ENCODE measurements at regions not wholly inside any gene's neighbourhood (a gene's known extent, or its start where the extent isn't known, plus 50 kb on each side); places are given as distances from the start of the nearest gene placed in this dataset.

DNA sequence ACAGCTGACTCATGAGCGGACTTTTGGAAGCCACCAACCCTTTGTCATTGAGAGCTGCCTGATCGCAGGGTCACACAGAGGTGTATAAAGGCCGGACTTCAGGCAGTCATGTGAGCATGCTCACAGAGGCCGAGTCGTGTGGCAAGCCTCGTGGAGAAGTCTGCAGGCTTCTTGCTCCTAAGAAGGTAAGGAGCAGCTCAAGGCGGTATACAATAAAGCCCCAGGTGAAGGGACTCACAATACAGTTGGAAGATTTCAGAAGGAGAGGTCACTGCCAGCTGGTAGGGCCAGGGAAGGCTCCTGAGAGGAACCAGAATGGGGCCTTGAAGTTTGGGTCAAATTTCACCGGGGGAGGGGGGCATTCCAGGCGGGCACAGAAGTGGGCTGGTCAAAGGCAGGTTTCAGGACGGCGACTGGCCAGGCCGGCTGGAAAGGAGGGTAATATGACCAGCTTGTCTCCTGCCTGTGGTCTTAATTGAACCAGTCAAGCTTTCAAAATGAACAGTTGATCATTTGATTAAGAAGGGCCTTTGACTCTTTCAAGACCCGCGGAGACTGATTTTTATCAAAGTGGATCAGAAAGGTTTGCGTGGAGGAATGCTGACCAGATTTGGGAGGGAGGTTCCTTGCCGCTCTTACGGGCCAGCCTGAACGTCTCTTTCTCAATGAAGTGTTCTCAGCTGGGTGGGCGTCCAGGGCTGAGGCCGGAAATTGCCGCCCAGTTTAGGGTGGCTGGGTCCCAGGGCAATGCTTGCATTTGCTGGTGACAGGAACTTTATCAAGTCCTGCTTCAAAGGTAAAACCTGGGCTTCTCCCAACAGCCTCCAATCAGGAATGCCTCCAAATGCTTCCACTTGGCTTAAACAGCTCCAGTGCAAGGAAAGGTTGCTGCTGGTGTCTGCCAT, 178.6 kb downstream of the EMX2 start:
- no peak for DNase-seq

DNA sequence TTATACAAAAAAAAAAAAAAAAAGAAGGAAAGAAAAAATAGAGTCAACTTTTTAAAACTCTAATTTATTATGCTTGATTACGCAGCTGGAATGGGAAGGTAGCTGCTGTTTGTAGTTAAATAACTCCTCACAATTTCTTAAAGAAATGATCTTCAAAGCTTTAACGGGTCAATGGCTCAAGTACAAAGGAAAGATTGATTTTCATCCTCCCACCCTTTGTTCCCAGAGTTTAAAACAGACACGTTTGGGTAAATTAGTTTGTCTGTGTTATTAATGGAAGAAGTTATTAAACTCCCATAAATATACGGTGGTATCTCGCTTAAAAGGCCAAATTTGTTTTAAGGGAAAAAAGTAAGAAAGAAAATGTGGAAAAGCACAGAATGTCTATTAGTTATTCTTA, 179.3 kb downstream of the EMX2 start:
- no peak for DNase-seq

DNA sequence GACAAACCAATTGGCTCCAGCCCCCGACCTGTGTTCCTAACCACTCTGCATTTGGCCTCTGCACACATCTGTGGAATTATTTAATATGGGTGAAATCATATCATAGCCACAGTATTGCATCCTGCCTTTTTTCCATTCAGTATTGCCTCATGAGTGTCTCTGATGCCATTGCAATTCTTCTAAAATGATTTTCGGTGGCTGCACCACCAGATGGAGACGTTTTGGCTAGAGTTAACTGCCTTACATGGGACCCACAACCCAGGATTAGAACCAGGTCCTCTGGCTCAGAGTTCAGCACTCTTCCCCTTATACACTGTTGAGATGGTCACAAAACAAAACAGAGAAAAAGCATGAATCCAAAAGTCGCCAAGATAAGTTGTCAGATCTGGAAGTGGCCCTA, 180.8 kb downstream of the EMX2 start:
- DNase-seq = no peak

DNA sequence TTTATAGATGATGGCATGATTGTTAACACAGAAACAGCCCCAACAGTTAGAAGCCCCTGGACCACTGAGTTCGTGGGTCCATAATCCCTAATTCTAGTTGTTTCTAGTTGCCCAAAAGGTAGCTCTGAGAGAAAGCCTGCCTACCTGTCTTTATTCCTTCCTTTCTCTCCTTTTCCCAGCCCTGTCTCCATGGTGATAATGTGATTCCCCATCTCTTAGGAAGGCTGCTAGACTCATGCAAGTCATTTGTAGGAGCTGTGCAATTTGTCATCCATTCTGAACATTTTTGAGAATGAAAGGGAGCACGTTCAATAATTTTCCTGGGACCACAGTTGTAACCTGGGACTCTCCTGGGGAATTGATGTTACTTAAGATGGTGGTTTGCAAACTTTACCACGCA, 183.4 kb downstream of the EMX2 start:
- DNase-seq = no peak

DNA sequence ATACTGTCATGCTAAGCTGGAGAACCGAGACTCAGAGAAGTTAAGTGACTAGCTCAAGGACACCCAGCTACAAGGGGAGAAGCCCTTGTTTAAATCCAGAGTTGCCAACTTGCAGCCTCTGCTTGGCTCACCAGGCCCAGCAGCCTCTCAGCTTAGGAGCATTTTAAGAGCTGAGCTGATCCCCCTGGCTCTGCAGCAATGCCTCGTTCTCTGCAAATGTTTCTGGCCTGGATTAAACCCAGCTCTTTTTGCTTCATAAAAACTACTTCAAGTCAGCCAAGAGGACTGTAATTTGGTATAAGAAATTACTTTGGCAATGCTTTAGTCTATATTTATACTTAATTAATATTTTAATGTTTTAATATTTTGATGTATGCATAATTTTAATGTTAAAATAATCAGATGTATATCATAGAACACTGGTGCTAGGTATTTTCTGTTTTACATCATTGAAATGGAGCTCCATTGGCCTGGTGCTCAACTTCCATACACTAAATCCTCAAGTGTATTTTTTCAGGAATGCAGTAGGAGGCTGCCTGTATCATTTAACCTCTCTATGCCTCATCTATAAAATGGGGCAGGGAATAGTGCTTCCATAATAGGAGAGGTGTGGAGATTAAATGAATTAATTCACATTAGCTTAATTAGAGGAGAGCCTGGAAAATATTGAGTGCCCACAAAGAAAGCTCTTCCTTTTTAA, 184.2 kb downstream of the EMX2 start:
- no peak for DNase-seq

DNA sequence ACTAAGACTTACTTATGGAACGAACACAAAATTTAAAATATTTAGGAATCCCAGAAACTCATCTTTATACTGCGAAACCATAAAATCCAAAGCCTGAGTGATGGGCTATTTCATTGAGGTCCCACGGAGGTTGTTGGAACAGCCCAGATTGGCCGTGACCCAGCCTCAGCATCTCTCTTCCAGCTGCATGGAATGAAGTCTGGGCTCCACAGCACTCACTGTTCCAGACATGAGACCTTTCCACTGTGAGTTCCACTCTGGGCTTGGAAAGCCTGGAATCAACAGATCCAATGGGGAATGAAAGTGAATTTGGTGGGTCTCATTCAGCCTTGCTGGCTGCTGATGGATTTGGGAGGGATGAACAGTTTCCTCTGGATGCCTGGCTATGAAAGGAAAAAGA, 184.9 kb downstream of the EMX2 start:
- DNase-seq = peak; percentile 77

DNA sequence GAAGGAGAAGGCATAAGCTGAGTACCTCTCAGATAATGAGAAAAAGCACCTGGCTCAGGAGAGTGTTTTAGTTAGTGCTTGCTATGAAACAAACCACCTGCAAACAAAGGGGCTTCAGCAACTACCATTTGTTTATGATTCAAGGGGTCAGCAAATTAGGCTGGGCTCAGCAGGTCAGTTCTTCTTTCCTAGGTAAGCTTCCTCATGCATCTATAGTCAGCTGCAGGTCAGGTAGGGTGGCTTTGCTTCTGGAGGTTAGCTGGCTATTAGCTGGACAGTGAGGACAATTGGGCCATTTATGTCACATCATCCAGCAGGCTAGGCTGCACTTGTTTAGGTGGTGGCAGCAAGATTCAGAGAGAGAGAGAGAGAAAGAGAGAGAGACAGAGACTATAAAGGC, 185.5 kb downstream of the EMX2 start:
- no peak for DNase-seq

DNA sequence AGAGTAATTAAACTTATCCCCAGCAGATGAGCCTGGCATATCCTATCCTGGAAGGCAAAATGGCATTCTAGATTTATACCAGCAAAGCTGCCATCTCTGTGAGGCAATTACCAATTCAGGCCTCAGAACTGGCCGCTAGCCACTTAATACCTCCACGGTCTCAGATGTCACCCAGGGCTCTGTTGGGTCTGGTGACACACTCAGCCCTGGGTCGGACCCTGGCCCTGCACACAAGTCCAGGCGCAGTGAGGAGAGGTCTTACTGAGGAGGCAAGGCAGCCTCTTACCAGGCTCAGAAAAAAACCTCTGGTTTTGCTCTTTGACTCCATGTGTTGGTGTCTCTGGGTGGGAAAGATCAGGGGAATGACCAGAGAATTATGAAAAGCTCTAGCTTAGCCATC, 186.6 kb downstream of the EMX2 start:
- no peak for DNase-seq

DNA sequence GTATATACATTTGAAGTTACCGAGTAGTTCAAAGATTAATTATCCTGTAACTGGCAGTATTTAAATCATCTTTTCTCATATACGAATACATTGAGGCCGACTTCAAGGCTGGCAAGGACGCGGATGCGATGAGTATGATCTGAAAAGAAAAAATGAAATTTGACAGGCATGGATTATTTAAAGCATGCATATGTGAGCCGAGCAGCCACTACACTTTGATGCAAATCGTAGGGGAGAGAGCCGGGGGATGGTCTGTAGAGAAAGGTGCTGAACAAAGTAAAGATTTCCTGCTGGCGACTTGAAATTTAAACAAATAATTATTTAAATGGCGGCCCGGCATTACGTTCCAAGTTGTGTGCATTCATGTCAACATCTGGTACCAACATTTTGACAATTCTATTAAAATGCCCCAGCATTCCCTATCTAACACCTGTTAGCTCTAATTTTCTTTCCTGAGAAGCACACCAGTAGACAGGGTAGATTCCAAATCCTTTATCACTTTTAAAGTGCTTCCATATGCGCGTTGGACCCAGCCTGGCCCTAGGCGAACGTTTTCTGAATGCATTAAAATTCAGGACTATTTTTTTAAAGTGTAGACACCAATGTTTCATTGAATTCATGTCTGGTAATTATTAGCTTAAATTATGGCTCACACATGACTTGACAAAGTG, 188.7 kb downstream of the EMX2 start:
- DNase-seq = no peak

DNA sequence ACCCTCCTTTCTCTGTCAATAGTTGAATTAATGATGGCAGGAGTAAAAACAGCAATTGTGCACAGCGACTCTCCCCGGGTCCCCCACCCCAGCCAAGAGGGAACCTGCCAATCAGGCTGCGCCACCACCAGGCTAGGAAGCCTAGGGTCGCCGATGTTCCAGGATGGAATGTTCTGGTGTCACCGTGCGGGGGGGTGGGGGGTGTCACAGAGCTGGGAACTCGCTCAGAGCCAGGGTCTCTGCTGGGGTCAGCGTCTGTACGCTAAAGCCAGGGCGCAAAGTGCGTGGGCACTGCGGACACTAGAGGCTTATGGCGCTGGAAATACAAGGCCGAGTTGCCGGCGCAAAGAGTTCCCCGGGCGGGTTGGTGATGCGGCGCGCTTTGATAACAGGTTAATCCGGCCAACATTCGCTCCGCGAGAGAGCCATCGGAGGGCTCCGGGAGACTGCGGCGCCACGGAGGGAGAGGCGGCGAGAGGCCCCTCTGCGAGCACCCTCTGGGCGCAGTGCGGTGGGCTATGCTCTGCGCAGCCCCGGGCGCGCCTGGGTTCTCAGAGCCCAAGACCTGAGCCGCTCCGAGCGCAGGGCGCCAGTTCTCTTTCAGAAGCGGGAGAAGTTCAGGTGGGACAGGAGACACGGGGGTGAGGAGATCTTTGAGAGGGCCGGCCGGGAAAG, 192.3 kb downstream of the EMX2 start:
- DNase-seq = no peak

DNA sequence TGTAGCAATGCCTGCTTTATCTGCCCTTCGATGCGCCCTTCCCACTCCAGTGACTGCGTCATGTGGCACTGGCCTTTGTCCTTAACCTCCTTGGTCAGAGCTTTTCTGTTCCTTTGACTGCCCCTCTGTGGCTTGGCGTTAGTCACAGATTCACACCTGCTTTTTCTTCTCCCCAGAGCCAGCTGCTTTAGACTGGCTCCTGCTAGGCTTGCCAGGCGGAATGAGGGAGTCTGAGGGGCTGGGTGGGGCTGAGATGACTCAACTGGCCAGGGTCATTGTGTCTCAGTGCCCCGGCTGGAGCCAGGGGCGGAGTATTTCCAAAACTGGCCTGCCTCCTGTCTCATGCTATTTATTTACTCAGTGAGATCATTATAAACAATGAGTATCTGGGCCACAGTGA, 194.1 kb downstream of the EMX2 start:
- DNase-seq = no peak

DNA sequence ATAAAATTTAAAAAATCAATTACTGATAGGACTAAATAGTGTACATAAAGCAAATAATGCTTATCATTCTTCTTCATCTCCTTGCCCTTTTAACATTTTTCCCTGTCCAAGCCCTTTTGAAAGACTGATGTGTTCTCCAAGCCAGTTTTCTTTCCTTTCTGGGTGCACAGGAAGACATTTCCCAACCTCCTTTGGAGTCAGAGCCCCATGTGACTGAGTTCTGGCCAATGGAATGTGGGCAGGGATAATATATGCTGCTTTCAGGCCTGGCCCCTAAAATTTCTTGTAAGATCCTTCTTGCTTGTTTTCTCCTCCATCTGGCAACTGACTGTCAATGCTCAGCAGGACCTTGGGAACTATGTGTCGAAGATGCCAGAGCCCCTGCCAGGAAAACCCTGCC, 197.5 kb downstream of the EMX2 start:
- DNase-seq = no peak

DNA sequence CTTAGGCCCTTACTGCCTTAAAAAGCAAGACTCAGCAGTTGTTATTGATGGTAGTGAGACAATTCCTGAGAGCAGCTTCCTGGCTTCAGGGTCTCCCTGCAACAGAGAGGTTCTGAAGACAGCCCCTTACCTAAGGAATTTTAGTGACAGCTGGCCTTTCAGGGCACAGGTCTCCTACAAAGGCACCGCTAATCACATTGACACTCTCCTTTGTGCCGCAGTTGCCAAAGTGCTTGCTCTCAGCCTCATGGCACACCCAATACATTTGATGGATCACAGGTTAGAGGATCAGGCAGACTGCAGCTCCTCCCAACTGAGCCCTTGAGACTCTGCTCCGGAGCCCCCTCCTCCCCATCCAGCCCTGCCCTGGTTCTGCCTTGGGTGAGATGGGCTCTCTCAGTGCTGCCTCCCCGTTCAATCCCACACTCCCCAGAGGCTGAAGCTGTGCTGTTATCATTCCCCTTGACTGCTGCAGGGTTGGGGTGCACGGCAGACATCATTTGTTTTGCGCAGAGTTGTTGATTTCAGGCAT, 198.2 kb downstream of the EMX2 start:
- no peak for DNase-seq

DNA sequence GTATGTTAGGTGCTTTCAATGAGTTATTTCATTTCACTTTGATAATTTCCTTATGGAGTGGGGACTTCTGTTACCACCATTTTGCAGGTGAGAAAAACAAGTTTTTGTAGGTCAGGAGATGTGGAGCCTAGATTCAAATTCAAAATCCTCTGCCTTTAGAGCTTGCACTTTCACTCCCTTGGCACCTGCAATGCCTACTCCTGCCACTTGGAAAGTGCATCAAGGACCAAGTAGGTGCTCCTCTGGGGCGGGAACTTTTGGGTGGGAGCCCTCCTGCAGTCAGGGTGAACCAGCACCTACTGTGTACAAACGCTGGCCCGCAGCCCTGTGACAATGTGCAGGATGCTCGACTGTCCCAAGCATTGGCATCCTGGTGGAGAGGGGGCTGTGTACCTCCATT, 199.0 kb downstream of the EMX2 start:
- DNase-seq = no peak

DNA sequence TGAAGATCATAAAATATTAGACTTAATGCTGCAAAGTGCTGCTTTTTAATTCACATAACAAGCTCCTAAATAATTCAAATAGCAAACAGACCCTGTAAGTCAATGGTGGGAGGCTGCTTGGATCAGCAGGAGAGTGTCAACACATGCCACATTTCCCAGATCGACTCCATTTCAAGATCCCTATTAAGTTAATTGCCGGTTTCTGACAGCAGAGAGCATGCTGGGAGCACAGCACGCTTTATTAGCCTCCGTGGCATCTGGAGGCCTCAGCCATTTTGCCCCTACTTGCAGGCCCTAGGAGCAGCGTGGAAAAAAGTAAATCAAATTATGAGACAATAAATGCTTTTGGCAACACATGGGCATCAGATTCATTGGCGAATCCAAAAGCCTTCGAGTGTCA, 201.0 kb downstream of the EMX2 start:
- no peak for DNase-seq

DNA sequence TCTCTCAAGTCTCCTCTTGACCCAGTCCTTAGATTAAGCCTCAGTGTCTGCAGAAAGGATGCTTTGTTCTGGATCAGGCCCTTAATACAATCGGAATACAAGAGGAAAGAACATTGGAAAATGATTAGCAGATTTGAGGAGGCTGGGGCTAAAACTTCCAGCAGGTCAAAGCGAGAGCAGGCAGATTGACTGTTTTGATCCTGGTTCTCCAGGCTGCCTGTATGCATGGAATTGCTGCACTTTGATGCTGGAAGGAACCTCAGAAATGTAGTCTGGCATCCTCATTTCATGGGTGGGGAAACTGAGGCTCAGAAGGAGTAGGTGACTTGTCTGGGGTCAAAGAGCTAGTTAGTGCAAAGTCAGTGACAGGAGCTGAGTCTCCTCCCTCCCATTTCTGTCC, 202.8 kb downstream of the EMX2 start:
- DNase-seq = no peak

DNA sequence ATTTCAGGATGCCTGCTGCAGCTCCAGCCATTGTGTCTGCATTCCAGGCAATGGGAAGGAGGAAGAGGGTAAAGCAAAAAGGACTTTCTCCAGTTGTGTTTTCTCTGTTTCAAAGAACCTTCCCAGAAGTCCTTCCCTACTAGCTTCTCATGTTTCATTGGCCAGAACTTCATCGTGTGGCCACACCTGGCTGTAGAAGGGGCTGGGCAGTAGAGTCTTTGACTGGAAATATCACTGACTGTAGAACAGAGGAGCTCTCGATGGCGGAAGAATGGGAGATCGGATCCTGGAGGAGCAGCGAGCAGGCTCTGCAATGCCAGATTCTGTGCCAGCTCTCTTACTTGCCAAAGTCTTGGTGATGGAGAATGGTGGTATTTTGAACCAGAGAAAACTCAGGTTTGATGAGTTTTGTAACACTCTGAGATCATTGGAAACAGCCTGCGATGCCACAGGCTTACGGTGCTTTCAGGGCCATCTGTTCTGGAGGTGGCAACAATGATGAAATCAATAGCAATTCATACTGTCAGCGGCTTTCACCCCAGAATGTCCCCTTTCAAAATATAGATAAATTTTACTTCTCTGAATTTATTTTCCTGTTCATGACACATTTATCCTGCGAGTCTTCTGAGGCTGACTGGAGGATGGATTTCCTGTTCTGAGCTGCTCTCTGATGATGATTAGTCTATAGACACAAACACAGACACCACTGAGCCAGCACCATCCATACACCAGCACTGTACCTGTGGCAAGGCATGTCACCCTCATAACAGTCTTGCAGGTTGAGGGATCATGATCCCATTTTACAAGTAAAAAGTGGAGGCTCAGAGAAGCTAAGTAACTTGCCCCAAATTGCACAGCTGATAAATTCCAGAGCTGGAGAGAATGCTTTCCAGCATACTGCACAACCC, 204.2 kb downstream of the EMX2 start:
- DNase-seq = no peak

DNA sequence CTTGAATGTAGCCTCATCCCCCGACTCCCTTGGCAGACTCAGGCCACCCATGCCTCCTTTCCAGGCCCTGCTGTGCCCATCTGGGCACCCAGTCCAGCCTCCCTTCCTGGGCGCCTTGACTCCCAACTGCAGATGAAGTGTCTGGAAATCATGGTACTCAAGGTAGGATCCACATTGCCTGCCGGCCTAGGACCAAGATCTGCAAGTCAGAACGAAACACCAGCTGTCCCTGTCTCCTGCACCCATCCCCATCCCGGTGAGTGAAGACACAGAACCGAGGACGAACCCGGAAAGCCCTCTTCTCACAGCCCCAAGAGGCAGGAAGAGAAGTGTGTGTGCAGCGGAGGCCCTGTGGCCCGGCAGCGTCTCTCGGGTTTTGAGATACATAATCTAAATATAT, 205.1 kb downstream of the EMX2 start:
- DNase-seq = no peak

DNA sequence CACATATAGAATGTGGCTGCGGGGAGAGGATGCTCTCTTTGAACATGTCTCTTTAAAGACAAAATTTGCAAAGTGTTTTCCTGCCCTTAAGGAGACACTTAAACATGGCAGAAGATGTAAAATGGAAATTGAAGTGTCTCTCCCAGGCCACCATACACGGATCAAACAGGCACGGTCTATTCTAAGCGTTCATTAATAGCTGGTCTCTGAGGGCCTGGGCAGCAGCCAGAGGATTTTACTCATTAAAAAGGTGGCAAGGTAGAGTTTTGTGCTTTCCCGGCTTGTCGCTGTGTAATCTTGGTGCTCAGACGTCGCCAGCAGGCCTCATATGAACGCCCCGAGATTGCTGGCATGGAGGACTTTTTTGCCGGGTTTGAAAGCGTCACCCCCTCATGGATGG, 205.5 kb downstream of the EMX2 start:
- DNase-seq = no peak

DNA sequence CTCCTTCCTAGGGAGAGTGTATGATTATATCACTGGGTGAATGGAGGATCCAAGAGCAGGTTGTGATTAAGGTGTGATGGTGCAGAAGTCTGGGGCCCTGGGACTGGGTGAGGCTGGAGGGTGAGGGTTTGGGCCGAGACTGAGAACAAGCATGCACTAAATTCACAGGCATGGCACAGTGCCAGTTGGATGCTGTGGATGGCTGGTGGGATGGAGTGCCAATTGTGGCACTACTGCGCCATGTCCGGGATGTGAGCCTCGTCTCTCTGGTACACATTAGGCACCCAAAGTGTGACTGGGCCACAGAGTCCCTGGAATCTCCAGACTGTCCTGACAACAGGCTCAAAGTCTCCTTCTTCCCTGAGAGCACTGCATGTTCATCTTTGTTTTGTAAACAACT, 208.1 kb downstream of the EMX2 start:
- no peak for DNase-seq

DNA sequence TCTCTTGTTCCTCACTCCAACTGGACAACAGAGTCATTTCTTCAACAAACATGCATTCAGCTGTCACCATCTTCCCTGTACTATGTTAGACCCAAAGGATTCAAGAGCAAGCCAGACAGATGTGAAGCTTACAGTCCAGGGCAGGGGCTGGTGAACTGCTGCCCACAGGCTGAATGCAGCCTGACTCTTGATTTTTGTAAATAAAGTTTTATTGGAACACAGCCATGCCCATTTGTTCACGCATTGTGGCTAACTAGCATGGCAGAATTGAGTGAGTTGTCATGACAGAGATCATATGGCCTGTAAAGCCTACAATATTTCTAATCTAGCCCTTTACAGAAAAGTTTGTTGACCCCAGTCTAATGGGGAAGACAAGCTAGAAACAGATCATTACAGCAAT, 208.7 kb downstream of the EMX2 start:
- no peak for DNase-seq

DNA sequence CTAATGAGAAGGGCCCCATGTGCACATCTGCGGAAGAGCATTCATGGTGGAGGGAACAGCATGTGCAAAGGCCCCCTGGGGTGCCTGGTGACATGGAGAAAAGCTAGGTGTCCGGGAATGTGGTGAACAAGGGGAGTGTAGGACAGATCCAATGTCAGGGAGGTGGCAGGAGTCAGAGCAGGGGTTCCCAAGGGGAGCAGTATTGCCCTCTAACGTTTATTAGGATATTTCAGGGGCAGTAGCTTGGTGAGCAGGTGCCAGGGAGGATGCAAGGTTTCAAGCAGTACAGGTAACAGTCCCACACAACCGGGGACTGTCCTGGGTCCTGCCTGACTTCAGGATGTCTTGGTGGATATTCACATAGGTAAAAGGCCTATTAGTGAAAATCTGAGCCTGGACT, 209.6 kb downstream of the EMX2 start:
- no peak for DNase-seq

Data from right hindlimb (tissue), 1 donor.